ENCODE measurements at regions not wholly inside any gene's neighbourhood (a gene's known extent, or its start where the extent isn't known, plus 50 kb on each side); places are given as distances from the start of the nearest gene placed in this dataset.
"Not testable (repeated sequence)": the region's sequence is repeated elsewhere in the genome, so short reads cannot be mapped to it uniquely, and the experiment has no call there.

GRCh38 chr7:112575864-112576263 lies 95.1 kb downstream of the LSMEM1 start:
- Mint-ChIP-seq H3K27me3 (no peaks in the 10 kb centered on the region), H3K4me1 (ENCODE audit: low read depth) (no peaks in the 10 kb centered on the region), H3K4me3 (no peak overlapping the region), H3K36me3 (ENCODE audit: low read depth) (no peaks in the 10 kb centered on the region), H3K9me3 (peaks cover 14% of the 10 kb centered on the region), H3K27ac (no peak overlapping the region)
- intact Hi-C loops (cut with micrococcal nuclease), result no loop called here

DNA sequence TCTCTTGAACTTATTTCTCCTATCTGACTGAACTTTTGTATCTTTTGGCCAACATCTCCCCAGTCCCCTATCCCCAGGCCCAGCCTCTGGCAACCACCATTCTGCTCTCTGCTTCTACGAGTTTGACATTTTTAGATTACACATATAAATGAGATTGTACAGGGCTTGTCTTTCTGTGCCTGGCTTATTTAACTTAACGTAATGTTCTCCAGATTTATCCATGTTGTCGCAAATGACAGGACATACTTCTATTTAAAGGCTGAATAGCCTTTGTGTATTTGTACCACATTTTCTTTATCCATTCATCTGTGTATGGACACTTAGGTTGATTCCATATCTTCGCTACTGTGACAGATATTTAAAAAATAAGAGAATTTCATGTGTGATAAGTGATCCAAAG lies 98.6 kb downstream of the LSMEM1 start:
- Mint-ChIP-seq H3K27ac (no peak overlapping the region), H3K4me1 (ENCODE audit: low read depth) (no peaks in the 10 kb centered on the region), H3K4me3 (no peak overlapping the region), H3K9me3 (peaks cover 14% of the 10 kb centered on the region), H3K36me3 (ENCODE audit: low read depth) (no peaks in the 10 kb centered on the region), H3K27me3 (no peaks in the 10 kb centered on the region)
- intact Hi-C loops (cut with micrococcal nuclease), result no loop called here

DNA sequence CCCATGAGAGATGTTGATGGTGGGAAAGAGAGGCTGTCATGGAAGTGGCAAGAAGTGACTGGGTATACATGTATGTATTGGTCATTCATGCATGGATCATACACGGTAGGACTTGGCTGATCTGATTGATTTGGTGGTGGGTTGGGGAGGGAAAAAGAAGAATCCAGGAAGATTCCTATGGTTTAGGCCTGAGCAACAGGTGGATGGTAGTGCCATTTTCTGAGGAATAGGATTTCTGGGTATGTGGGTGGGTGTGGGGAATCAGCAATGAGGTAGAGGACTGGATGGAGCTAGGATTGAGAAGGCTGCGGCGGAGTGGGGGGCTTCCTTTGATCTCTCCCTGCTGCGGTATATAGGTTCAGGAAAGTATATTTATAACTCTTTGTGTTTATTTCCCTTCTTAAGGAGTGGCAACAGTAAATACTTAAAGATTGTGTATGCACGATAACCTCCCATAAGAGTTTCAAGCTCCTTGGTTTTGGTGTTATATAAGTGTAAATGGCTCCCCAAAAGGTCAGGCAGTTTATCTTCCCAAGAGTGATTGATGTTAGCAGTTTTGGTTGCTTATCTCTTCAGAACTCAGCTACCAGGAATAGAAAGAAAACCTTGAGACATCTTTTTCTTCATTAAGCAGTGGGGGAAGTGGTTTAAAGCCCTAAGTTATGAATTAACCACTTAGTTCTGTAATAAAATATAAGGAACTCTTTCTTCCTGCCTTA lies 100.1 kb downstream of the LSMEM1 start:
- H3K4me1 Mint-ChIP-seq (ENCODE audit: low read depth), result no peaks in the 10 kb centered on the region
- intact Hi-C loops (cut with micrococcal nuclease), result no loop called here
- no peaks in the 10 kb centered on the region for H3K36me3 Mint-ChIP-seq (ENCODE audit: low read depth)
- no peak overlapping the region for H3K4me3 Mint-ChIP-seq
- no peaks in the 10 kb centered on the region for H3K27me3 Mint-ChIP-seq
- no peak overlapping the region for H3K27ac Mint-ChIP-seq
- peaks cover 9% of the 10 kb centered on the region for H3K9me3 Mint-ChIP-seq

GRCh38 chr7:112581529-112581928 lies 100.7 kb downstream of the LSMEM1 start:
- no peaks in the 10 kb centered on the region for H3K27me3 Mint-ChIP-seq
- intact Hi-C loops (cut with micrococcal nuclease), result no loop called here
- H3K27ac Mint-ChIP-seq, result no peak overlapping the region
- H3K4me1 Mint-ChIP-seq (ENCODE audit: low read depth), result no peaks in the 10 kb centered on the region
- no peaks in the 10 kb centered on the region for H3K36me3 Mint-ChIP-seq (ENCODE audit: low read depth)
- peaks cover 3% of the 10 kb centered on the region for H3K9me3 Mint-ChIP-seq
- H3K4me3 Mint-ChIP-seq, result no peak overlapping the region

GRCh38 chr7:112584290-112584689 lies 103.5 kb downstream of the LSMEM1 start:
- Mint-ChIP-seq H3K36me3 (ENCODE audit: low read depth) (no peaks in the 10 kb centered on the region), H3K27me3 (no peaks in the 10 kb centered on the region), H3K27ac (no peak overlapping the region), H3K4me3 (no peak overlapping the region), H3K4me1 (ENCODE audit: low read depth) (no peaks in the 10 kb centered on the region), H3K9me3 (no peaks in the 10 kb centered on the region)
- intact Hi-C loops (cut with micrococcal nuclease), result no loop called here

DNA sequence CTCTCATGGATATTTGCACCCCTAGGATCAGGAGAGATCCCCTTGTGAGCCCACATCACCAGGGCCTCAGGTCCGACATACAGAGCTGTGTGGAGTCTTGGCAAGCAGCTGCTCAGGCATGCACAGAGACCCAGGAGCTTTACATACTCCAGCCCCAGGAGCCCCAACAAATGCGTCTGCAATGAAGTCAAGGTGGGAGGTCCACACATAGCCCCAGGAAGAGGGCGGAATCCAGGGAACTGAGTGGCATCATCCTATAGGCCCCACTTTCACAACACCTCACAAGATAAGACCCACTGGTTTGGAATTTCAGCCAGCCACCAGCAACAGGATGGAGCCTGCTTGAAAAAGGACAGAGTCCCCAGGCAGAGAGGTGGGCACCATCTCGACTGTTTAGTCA lies 106.7 kb downstream of the LSMEM1 start:
- no peaks in the 10 kb centered on the region for H3K27me3 Mint-ChIP-seq

GRCh38 chr7:112592565-112593263 lies 111.9 kb downstream of the LSMEM1 start:
- H3K36me3 Mint-ChIP-seq (ENCODE audit: low read depth); H3K9me3 Mint-ChIP-seq; H3K27me3 Mint-ChIP-seq; H3K27ac Mint-ChIP-seq; H3K4me1 Mint-ChIP-seq (ENCODE audit: low read depth); intact Hi-C loops (cut with micrococcal nuclease); H3K4me3 Mint-ChIP-seq: not testable (repeated sequence)

More for the DNA sequence above, 106.7 kb downstream of the LSMEM1 start:
- H3K4me3 Mint-ChIP-seq, result no peak overlapping the region
- no peaks in the 10 kb centered on the region for H3K4me1 Mint-ChIP-seq (ENCODE audit: low read depth)
- intact Hi-C loops (cut with micrococcal nuclease), result no loop called here
- no peaks in the 10 kb centered on the region for H3K9me3 Mint-ChIP-seq
- no peaks in the 10 kb centered on the region for H3K36me3 Mint-ChIP-seq (ENCODE audit: low read depth)
- no peak overlapping the region for H3K27ac Mint-ChIP-seq

- intact Hi-C loops (cut with micrococcal nuclease), result no loop called here
- H3K36me3 Mint-ChIP-seq (ENCODE audit: low read depth), result no peaks in the 10 kb centered on the region
- H3K27me3 Mint-ChIP-seq, result no peaks in the 10 kb centered on the region
Observed at GRCh38 chr7:112594397-112594796, 113.6 kb downstream of the LSMEM1 start.

GRCh38 chr7:112596260-112596659 lies 115.5 kb downstream of the LSMEM1 start:
- no peaks in the 10 kb centered on the region for H3K27me3 Mint-ChIP-seq
- no peaks in the 10 kb centered on the region for H3K4me1 Mint-ChIP-seq (ENCODE audit: low read depth)
- intact Hi-C loops (cut with micrococcal nuclease), result no loop called here
- no peak overlapping the region for H3K27ac Mint-ChIP-seq
- no peak overlapping the region for H3K4me3 Mint-ChIP-seq
- no peaks in the 10 kb centered on the region for H3K9me3 Mint-ChIP-seq
- no peaks in the 10 kb centered on the region for H3K36me3 Mint-ChIP-seq (ENCODE audit: low read depth)

More at GRCh38 chr7:112594397-112594796, 113.6 kb downstream of the LSMEM1 start:
- H3K27ac Mint-ChIP-seq, result no peak overlapping the region
- H3K9me3 Mint-ChIP-seq, result no peaks in the 10 kb centered on the region
- no peak overlapping the region for H3K4me3 Mint-ChIP-seq
- H3K4me1 Mint-ChIP-seq (ENCODE audit: low read depth), result no peaks in the 10 kb centered on the region

DNA sequence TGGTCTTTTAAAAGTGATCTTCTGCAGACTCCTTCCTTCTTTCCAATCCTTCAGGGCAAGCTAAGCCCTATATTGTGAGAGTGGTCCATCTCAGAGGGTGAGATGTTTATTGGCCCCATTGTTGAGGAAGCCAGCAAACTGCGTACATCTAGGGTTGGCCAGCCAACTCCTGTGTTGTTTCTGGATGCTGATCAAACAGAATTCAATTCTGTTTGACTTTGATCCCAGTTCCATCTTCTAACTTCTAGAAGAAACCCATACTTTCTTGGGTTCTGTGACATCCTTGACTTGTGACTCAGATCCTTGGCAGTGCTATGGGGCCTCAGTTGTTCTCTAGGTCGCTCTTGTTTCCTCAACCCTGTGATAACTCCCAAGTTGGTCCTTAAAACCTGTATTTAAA lies 116.2 kb downstream of the LSMEM1 start:
- Mint-ChIP-seq H3K36me3 (ENCODE audit: low read depth) (no peaks in the 10 kb centered on the region), H3K9me3 (no peaks in the 10 kb centered on the region), H3K4me1 (ENCODE audit: low read depth) (no peaks in the 10 kb centered on the region), H3K27ac (no peak overlapping the region), H3K4me3 (no peak overlapping the region), H3K27me3 (no peaks in the 10 kb centered on the region)
- intact Hi-C loops (cut with micrococcal nuclease), result no loop called here

GRCh38 chr7:112603673-112604072 lies 122.9 kb downstream of the LSMEM1 start:
- Mint-ChIP-seq H3K27me3 (no peaks in the 10 kb centered on the region), H3K4me3 (no peak overlapping the region), H3K36me3 (ENCODE audit: low read depth) (no peaks in the 10 kb centered on the region), H3K27ac (no peak overlapping the region), H3K9me3 (no peaks in the 10 kb centered on the region), H3K4me1 (ENCODE audit: low read depth) (no peaks in the 10 kb centered on the region)
- intact Hi-C loops (cut with micrococcal nuclease), result no loop called here

DNA sequence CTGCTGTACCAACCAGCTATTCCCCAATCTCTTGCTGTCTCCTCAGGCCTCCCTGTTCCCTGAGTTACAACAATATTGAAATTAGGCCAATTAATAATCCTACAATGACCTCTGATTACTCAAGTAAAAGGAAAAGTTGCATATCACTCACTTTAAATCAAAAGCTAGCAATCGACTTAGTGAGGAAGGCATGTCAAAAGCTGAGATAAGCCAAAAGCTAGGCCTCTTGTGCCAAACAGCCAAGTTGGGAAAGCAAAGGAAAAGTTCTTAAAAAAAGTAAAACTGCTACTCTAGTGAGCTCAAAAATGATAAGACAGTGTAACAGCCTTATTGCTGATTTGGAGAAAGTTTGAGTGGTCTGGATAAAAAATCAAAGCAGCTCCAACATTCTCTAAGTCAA lies 129.8 kb downstream of the LSMEM1 start:
- no peaks in the 10 kb centered on the region for H3K9me3 Mint-ChIP-seq

DNA sequence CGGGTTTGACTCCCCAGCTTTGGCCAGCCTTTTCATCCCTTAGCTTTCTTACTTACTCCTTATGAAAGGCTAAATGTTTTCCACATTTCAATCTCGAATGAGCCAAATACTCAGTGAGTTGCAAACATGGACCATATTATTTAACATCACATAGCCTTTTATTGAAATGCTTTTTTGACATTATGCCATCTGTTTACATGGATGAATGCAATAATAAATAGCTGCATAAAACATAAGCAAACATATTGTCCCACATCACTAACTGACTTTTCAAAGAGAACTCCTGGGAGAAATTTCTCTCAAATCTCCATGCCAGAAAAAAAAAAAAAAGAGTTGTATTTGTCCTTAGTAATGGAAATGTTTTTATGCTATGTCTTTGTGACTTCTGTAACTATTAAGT lies 134.9 kb downstream of the LSMEM1 start:
- no peak overlapping the region for H3K4me3 Mint-ChIP-seq
- H3K4me1 Mint-ChIP-seq (ENCODE audit: low read depth), result no peaks in the 10 kb centered on the region
- intact Hi-C loops (cut with micrococcal nuclease), result no loop called here
- no peak overlapping the region for H3K27ac Mint-ChIP-seq
- H3K27me3 Mint-ChIP-seq, result no peaks in the 10 kb centered on the region
- H3K36me3 Mint-ChIP-seq (ENCODE audit: low read depth), result no peaks in the 10 kb centered on the region
- no peaks in the 10 kb centered on the region for H3K9me3 Mint-ChIP-seq

More for the DNA sequence above, 129.8 kb downstream of the LSMEM1 start:
- no peak overlapping the region for H3K4me3 Mint-ChIP-seq
- no peaks in the 10 kb centered on the region for H3K36me3 Mint-ChIP-seq (ENCODE audit: low read depth)
- no peaks in the 10 kb centered on the region for H3K4me1 Mint-ChIP-seq (ENCODE audit: low read depth)
- intact Hi-C loops (cut with micrococcal nuclease), result no loop called here
- no peaks in the 10 kb centered on the region for H3K27me3 Mint-ChIP-seq
- H3K27ac Mint-ChIP-seq, result no peak overlapping the region

GRCh38 chr7:112616295-112616694 lies 135.5 kb downstream of the LSMEM1 start:
- H3K27ac Mint-ChIP-seq, result no peak overlapping the region
- intact Hi-C loops (cut with micrococcal nuclease), result no loop called here
- no peaks in the 10 kb centered on the region for H3K27me3 Mint-ChIP-seq
- H3K9me3 Mint-ChIP-seq, result peaks cover 5% of the 10 kb centered on the region
- H3K36me3 Mint-ChIP-seq (ENCODE audit: low read depth), result no peaks in the 10 kb centered on the region
- no peaks in the 10 kb centered on the region for H3K4me1 Mint-ChIP-seq (ENCODE audit: low read depth)
- H3K4me3 Mint-ChIP-seq, result no peak overlapping the region

DNA sequence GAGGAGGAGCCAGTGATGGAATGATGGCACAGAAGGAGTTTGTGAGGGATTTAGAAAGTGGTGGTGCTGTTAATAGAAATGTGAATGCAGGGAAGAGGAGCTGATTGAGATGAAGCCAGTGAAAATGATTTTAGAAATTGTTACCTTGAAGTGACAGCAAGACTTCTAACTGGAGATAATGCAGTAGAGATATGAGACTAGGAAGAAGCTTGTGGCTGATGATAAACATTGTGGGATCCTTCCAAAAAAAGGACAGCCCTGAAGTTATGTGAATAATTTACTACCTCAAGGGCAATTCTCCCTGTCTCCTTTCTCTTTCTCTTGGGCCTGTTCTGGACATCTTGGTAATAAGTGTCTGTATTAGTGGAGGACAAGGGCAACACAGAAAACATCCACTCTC lies 138.6 kb downstream of the LSMEM1 start:
- peaks cover 23% of the 10 kb centered on the region for H3K9me3 Mint-ChIP-seq

More for the DNA sequence above, 138.6 kb downstream of the LSMEM1 start:
- no peaks in the 10 kb centered on the region for H3K36me3 Mint-ChIP-seq (ENCODE audit: low read depth)
- no peak overlapping the region for H3K4me3 Mint-ChIP-seq
- no peak overlapping the region for H3K27ac Mint-ChIP-seq
- H3K4me1 Mint-ChIP-seq (ENCODE audit: low read depth), result no peaks in the 10 kb centered on the region
- H3K27me3 Mint-ChIP-seq, result no peaks in the 10 kb centered on the region
- intact Hi-C loops (cut with micrococcal nuclease), result no loop called here

All from dendritic cell treated with granulocyte-macrophage colony-stimulating factor and Interleukin-4, amounts not matched to agents 40 ng/mL and 50 ng/mL, for 4 days (primary cell).